ENCODE measurements at regions not wholly inside any gene's neighbourhood (a gene's known extent, or its start where the extent isn't known, plus 50 kb on each side); places are given as distances from the start of the nearest gene placed in this dataset.

DNA sequence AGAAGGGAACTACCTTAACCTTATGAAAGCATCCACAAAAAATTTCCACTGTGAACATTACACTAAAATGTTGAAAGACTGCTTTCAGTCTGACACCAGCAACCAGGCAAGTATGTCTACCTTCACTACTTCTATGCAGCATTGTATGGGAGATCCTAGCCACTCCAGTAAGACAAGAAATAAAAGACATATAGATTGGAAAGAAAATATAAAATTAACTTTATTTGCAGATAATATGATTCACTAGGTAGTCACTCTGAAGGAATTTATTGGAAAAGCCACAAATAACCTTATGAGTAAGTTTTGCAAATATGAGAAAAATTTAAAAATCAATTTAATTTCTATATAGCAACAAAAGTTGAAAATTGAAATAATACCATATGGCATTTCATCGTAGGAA, 172.0 kb downstream of the RERGL start:
- H2AK5ac ChIP-seq (ENCODE audit: low read depth, low read length): no peak overlapping the region
- no peak overlapping the region for H3K56ac ChIP-seq (ENCODE audit: extremely low read depth, insufficient read depth, low read length)
- H2AK9ac ChIP-seq (replicated peaks; ENCODE audit: low read depth, low read length, poor library complexity): no peak overlapping the region
- no peaks in the 10 kb centered on the region for H3K4me1 ChIP-seq (ENCODE audit: control insufficient read depth, insufficient read depth, low read length)
- no peak overlapping the region for H3K27ac ChIP-seq (ENCODE audit: insufficient read depth, low read length)
- H2BK15ac ChIP-seq (ENCODE audit: low read depth, low read length): no peak overlapping the region
- no TSS peak for BruUV-seq (replicated peaks)
- no peaks in the 10 kb centered on the region for H4K20me1 ChIP-seq (ENCODE audit: insufficient read depth, low read length)
- H4K8ac ChIP-seq (ENCODE audit: low read depth in 2 of 2, low read length in 2 of 2): no peak overlapping the region
- ATAC-seq (ENCODE audit: low read depth) (no peak), DNase-seq (no peak)
- H2BK20ac ChIP-seq (ENCODE audit: low read depth, low read length): no peak overlapping the region
- no peak overlapping the region for H3K4me2 ChIP-seq (ENCODE audit: low read depth, low read length)
- no peak overlapping the region for H4K91ac ChIP-seq (ENCODE audit: insufficient read depth, low read depth, low read length)
- in situ Hi-C loops (cut with MboI; ENCODE audit: low sequenced_read_pairs): no loop called here
- H3K27me3 ChIP-seq (ENCODE audit: control insufficient read depth, insufficient read depth, low read length): no peaks in the 10 kb centered on the region
- WGBS, 2 experiments (ENCODE audit: extremely low coverage in 2 of 2, insufficient read length in 1 of 2): no CpG with 5 or more reads among the region's 1 CpG
- H3K23ac ChIP-seq (ENCODE audit: low read depth, low read length): no peak overlapping the region
- H3K36me3 ChIP-seq (ENCODE audit: control insufficient read depth, insufficient read depth, low read length): no peaks in the 10 kb centered on the region
- no peaks in the 10 kb centered on the region for H3K79me1 ChIP-seq (ENCODE audit: low read depth in 1 of 2, low read length in 2 of 2)
- dilution Hi-C loops (cut with HindIII; ENCODE audit: low sequenced_read_pairs, unreplicated experiment): no loop called here
- TF ChIP-seq MAZ (IDR thresholded peaks at IDR 0.05; ENCODE audit: borderline replicate concordance, low read depth, low read length): no peak
- TF ChIP-seq USF2 (IDR thresholded peaks at IDR 0.05; ENCODE audit: low read depth, low read length): no peak
- no peak for TF ChIP-seq NFE2L2 (IDR thresholded peaks at IDR 0.05; ENCODE audit: low read depth, low read length)
- TF ChIP-seq SMC3 (IDR thresholded peaks at IDR 0.05; ENCODE audit: low read depth, low read length): no peak
- TF ChIP-seq BHLHE40 (IDR thresholded peaks at IDR 0.05; ENCODE audit: low read depth, low read length): no peak
- no peak for TF ChIP-seq MXI1 (IDR thresholded peaks at IDR 0.05; ENCODE audit: borderline replicate concordance, low read depth, low read length)
- TF ChIP-seq CHD1 (IDR thresholded peaks at IDR 0.05; ENCODE audit: low read depth, low read length): no peak
- TF ChIP-seq FOS (IDR thresholded peaks at IDR 0.05; ENCODE audit: low read depth, low read length): no peak
- TF ChIP-seq CEBPB (IDR thresholded peaks at IDR 0.05; ENCODE audit: low read depth, low read length): no peak
- TF ChIP-seq POLR2A (IDR thresholded peaks at IDR 0.05; ENCODE audit: low read depth, low read length): no peak
- TF ChIP-seq RAD21 (IDR thresholded peaks at IDR 0.05; ENCODE audit: low read length): no peak
- TF ChIP-seq ELK1 (IDR thresholded peaks at IDR 0.05; ENCODE audit: borderline replicate concordance, low read depth, low read length): no peak
- H2BK5ac ChIP-seq (ENCODE audit: low read depth, low read length, poor library complexity, severe bottlenecking): no peak overlapping the region
- intact Hi-C loops (cut with micrococcal nuclease): no loop called here
- peaks cover 14% of the 10 kb centered on the region; the same call in 1 of the 2 replicates for H3K9me3 ChIP-seq (ENCODE audit: control insufficient read depth, insufficient read depth, low read length)
- no peak overlapping the region for H4K5ac ChIP-seq (ENCODE audit: low read depth, low read length)
- H3K4me3 ChIP-seq (ENCODE audit: insufficient read depth, low read depth, low read length): no peak overlapping the region
- no peak overlapping the region for H2AFZ ChIP-seq (replicated peaks; ENCODE audit: low read length, poor library complexity)
- H3K18ac ChIP-seq (ENCODE audit: low read depth, low read length): no peak overlapping the region
- H2BK120ac ChIP-seq (ENCODE audit: low read depth, low read length): no peak overlapping the region
- no peak overlapping the region for H3K9ac ChIP-seq (ENCODE audit: low read depth, low read length)
- no peaks in the 10 kb centered on the region for H3K9me1 ChIP-seq (ENCODE audit: insufficient read depth, low read length)
- no peak overlapping the region for H3K4ac ChIP-seq (ENCODE audit: low read depth, low read length)
- ChIA-PET POLR2A (ENCODE audit: unreplicated experiment) (no interaction called here), CTCF (no interaction called here)
- no peak overlapping the region for H3K14ac ChIP-seq (replicated peaks; ENCODE audit: low read depth, low read length)

Data from IMR-90 (cell line).